OCI-LY3 (cell line): ENCODE measurements at regions not wholly inside any gene's neighbourhood (a gene's known extent, or its start where the extent isn't known, plus 50 kb on each side); places are given as distances from the start of the nearest gene placed in this dataset.

Source experiments
- CTCF ChIP-seq: fragments of 200-600, 300-600 bp; sonication (generic); IDR thresholded peaks from 2 replicates; pipeline ENCODE4 v1.5.1; 2014; ENCODE audit warnings: antibody characterized with exemption, low read length, low read depth
- EZH2phosphoT487 ChIP-seq: fragments of 200-600 bp; shearing (Covaris generic); IDR thresholded peaks from 2 replicates; pipeline ENCODE4 v1.6.1; 2018; ENCODE audit warnings: antibody characterized with exemption, mixed run types, low read depth

GRCh38 chr12:96101806-96102205, 66.4 kb upstream of the LTA4H start:
- TF ChIP-seq CTCF (no peak), EZH2phosphoT487 (no peak)
